ENCODE measurements at regions not wholly inside any gene's neighbourhood (a gene's known extent, or its start where the extent isn't known, plus 50 kb on each side); places are given as distances from the start of the nearest gene placed in this dataset.

DNA sequence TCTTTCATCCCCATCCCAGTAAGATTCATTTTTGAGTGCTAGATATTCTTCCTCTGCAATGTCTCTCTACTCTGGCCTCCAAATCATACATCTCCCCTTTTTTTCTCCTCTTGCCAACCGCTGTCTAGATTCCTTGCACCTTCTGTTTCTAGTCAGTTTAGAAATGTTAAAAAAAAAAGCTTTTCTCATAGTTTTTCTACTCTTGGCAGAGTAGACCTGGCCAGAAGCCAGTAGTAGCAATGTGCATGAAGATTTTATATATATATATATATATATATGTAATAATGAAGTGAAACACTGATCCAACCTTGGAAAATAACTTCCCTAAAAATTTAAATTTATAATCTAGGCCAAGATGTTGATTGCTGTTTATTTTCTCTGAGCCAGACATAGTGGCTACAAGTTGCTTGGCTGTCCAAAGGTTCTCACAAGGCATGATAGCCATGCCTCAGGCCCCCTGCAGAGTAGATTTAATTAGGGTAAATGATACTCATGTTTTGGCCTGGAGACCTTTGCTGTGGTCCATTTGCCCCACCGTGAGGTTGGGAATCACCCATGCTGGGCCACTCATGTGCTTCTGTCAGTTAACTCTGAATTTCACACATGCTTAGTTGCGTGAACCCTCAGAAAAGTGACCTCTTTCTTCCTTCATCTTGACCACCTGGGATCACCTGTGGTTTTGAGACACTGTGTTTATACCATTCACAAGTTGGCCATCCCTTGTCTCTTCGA, 103.4 kb upstream of the KCNE2 start:
- ATAC-seq (ENCODE audit: low FRiP score) (no peak), DNase-seq (ENCODE audit: low spot score) (no peak)
- TF ChIP-seq, protein P1, sequence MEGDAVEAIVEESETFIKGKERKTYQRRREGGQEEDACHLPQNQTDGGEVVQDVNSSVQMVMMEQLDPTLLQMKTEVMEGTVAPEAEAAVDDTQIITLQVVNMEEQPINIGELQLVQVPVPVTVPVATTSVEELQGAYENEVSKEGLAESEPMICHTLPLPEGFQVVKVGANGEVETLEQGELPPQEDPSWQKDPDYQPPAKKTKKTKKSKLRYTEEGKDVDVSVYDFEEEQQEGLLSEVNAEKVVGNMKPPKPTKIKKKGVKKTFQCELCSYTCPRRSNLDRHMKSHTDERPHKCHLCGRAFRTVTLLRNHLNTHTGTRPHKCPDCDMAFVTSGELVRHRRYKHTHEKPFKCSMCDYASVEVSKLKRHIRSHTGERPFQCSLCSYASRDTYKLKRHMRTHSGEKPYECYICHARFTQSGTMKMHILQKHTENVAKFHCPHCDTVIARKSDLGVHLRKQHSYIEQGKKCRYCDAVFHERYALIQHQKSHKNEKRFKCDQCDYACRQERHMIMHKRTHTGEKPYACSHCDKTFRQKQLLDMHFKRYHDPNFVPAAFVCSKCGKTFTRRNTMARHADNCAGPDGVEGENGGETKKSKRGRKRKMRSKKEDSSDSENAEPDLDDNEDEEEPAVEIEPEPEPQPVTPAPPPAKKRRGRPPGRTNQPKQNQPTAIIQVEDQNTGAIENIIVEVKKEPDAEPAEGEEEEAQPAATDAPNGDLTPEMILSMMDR (IDR thresholded peaks at IDR 0.05), result no peak

DNA sequence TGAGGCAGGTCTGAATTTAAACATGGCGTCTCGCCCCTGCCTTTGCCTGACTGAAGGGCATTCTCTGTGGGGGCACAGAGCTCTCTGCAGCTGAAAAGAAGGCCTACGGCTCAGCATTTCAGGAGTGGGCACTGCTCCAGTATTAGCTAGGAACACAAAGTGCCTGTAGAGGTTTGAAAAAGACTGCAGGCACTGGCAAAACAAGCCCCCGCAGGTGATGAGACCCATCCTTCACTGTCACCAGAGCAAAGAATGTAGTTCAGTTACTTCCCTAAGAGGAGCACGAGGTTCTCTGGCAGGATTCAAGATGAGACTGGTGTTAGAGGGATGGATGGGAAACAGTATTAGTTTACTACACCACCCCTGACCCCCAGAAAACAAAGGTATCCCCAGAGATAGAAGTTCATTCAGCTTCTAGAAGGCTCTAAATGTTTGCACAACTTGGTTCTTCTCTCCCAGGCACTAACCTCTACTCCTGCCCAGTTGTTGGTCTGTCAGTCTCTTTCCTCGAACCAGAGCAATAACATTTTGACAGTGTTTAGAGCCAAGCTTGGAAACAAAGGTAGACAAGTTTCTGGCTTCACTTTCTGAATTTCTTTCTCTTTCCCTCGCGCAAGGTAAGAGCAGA, 101.9 kb upstream of the KCNE2 start:
- TF ChIP-seq, protein P1 (IDR thresholded peaks at IDR 0.05), result no peak
- DNase-seq (ENCODE audit: low spot score), result no peak
- ATAC-seq (ENCODE audit: low FRiP score), result peak; percentile 51

DNA sequence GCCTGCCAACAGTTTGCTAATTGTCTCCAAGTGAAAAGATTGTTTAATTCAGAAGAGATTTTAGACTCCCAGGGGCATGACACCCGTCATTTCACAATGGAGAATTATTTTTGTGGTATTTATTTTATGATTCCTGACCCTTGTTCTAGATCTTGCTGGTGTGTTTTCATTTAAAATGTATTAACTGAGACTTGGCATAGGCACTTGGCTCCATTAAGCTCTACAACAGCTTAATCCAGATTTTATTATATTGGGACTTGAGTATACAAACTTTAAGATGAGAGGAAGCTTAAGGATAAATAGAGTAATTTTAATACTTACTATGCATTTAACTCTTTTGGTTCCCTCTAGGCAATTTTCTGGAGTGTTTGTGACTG, 101.3 kb upstream of the KCNE2 start:
- DNase-seq (ENCODE audit: low spot score), result no peak
- TF ChIP-seq, protein P1 (IDR thresholded peaks at IDR 0.05), result no peak
- ATAC-seq (ENCODE audit: low FRiP score), result no peak

DNA sequence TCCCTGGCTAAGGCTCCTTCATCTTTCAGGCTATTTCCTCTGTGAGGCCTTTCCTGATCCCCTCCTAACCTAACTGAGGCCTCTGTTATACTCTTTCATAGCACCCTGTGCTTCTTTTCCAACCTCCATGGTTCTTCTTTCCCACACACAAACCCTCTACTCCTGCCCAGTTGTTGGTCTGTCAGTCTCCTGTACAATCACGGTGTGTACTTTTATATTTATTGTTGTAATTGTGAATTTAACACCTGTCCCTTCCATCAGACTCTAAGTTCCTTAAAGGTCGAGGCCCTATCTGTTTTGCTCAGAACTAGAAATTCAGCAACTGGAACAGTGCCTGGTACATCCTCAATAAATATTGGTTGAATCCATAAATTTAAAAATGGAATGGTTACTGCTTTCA, 100.2 kb upstream of the KCNE2 start:
- TF ChIP-seq, protein P1 (IDR thresholded peaks at IDR 0.05), result no peak
- no peak for DNase-seq (ENCODE audit: low spot score)
- ATAC-seq (ENCODE audit: low FRiP score), result no peak

DNA sequence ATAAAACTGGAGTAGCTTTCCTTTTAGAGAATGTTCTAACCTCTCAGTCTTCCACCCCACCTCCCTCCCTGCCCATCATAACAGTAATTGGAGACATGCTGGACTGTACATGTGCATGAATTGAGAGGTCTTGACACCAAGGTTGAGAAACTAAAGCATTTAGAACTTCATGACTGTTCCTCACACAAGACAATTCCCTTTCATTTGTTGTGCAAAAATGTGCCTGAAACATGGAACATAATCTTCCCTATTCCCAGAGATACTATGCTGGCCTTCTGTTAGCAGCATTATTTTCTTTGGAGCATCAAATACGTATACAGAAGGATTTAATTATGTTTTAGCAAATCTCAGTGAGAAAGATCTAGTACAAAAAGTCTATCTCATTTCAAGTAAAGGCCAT, 97.5 kb upstream of the KCNE2 start:
- ATAC-seq (ENCODE audit: low FRiP score) (no peak), DNase-seq (ENCODE audit: low spot score) (no peak)
- TF ChIP-seq, protein P1 (IDR thresholded peaks at IDR 0.05), result no peak

DNA sequence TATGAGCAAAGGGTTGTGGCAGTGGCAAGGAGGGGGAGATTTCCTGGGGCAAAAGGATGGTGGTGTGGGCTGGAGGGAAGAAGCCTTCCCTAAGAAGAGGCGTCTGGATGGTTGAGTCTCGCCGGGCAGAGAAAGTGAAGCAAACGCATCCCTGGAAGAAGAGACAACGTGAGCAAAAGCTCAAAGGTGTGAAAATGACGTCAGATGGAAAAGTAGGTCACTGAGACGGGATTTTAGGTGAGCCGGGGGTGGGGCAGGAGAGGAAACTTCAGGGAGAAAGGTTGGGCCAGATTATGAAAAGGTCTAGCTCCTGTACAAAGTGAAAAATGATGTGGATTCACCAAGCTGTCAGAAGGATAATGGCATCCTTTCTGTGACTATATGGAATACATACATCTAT, 95.3 kb upstream of the KCNE2 start:
- no peak for ATAC-seq (ENCODE audit: low FRiP score)
- no peak for DNase-seq (ENCODE audit: low spot score)
- TF ChIP-seq, protein P1 (IDR thresholded peaks at IDR 0.05), result no peak

DNA sequence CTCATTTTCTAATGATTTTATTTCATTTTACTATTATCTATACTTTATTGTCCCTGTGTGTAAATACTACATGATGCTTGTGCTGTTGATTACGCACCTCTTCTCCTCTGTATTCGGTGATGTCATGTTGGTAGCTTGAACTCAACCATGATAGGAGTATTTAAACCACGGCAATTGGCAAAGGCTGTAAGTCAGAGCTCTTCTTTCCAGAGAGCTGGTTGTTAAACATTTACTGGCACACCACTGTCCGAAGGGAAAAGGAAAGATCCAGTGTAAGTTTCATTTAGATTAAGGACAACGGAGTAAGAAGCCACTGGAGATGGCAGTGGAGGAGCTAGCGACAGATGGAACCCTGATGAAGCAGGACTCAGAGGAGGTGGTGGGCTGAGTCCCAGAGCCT, 93.4 kb upstream of the KCNE2 start:
- TF ChIP-seq, protein P1 (IDR thresholded peaks at IDR 0.05), result no peak

More for the DNA sequence above, 93.4 kb upstream of the KCNE2 start:
- ATAC-seq (ENCODE audit: low FRiP score), result no peak
- DNase-seq (ENCODE audit: low spot score), result no peak

Measured in omental fat pad (tissue), 3 donors.